Gastrocnemius medialis (tissue), 4 donors: ENCODE measurements at regions not wholly inside any gene's neighbourhood (a gene's known extent, or its start where the extent isn't known, plus 50 kb on each side); places are given as distances from the start of the nearest gene placed in this dataset.

Source experiments
- POLR2A ChIP-seq, 2 donors: fragments of 450-650 bp; IDR thresholded peaks; one replicate each; pipeline ENCODE4 v1.6.1; 2017; ENCODE audit warnings: antibody characterized with exemption in 2 of 2, mild to moderate bottlenecking in 2 of 2, moderate library complexity in 2 of 2
- TF ChIP-seq, protein P1 (sequence below), 5 experiments: fragments of 450-650 bp in 3 of 5; fragments of 200-600 bp in 2 of 5; sonication (generic) in 2 of 5; IDR thresholded peaks in 4 of 5; conservative IDR thresholded peaks in 1 of 5; 1 replicate in 4 of 5; 2 replicates in 1 of 5; pipeline ENCODE4 v1.5.1; 2016 to 2019; ENCODE audit warnings: antibody characterized with exemption in 5 of 5, mild to moderate bottlenecking in 3 of 5, moderate library complexity in 3 of 5

DNA sequence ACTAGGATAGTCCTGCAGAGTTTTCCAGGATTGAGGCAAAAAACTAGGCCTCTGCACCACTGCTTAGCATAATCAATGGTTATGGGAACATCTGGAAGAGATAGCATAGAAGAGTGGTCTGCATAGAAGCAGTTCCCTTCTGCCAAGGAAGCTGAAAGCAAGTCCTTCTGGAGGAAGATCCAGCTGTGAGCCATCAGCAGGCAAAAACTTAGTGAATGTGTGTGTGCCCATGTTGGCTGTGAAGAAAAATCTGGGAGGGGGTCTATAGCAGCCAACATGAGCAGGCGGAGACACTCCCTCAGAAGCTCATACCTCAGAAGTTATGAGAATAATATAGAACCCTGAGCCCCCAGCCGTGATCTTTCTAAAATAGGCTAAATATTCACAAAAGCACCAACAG lies 228.1 kb upstream of the STEAP1 start:
- TF ChIP-seq POLR2A (IDR thresholded peaks at IDR 0.05): no peak
- TF ChIP-seq, protein P1, sequence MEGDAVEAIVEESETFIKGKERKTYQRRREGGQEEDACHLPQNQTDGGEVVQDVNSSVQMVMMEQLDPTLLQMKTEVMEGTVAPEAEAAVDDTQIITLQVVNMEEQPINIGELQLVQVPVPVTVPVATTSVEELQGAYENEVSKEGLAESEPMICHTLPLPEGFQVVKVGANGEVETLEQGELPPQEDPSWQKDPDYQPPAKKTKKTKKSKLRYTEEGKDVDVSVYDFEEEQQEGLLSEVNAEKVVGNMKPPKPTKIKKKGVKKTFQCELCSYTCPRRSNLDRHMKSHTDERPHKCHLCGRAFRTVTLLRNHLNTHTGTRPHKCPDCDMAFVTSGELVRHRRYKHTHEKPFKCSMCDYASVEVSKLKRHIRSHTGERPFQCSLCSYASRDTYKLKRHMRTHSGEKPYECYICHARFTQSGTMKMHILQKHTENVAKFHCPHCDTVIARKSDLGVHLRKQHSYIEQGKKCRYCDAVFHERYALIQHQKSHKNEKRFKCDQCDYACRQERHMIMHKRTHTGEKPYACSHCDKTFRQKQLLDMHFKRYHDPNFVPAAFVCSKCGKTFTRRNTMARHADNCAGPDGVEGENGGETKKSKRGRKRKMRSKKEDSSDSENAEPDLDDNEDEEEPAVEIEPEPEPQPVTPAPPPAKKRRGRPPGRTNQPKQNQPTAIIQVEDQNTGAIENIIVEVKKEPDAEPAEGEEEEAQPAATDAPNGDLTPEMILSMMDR (IDR thresholded peaks at IDR 0.05 in 4 of 5, conservative IDR thresholded peaks at IDR 0.05 in 1 of 5): no peak
